ENCODE measurements at regions not wholly inside any gene's neighbourhood (a gene's known extent, or its start where the extent isn't known, plus 50 kb on each side); places are given as distances from the start of the nearest gene placed in this dataset.

DNA sequence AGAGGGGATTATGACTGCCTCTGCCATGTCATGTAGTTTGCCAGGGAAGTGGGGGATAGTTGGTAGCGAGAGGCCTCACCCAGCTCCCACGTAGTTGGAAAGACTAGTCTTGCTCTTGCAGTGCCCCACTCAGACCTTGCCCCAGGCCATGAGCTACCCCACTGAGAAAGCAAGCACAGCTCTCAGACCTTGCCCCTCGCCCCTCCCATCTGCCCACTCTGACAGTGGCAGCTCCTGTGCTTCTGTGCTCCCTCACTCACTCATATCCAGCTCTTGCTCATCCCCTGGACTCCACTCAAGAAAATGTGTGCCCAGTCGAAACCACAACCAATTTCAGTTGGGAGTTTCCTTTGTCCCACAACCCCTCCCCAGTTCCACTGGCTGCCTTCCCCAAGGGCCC, 55.5 kb upstream of the BDKRB2 start:
- Histone ChIP-seq H3K4me3 (ENCODE audit: low read depth, low read length) (no peak overlapping the region), H3K27ac (ENCODE audit: low read depth, low read length) (no peak overlapping the region), H3K27me3 (ENCODE audit: control insufficient read depth, insufficient read depth, low read length) (no peaks in the 10 kb centered on the region), H3K9me3 (ENCODE audit: control insufficient read depth, insufficient read depth, low read length) (peaks cover 5% of the 10 kb centered on the region; the same call in 1 of the 2 replicates)
- DNase-seq (ENCODE audit: low read depth, low spot score), result no peak
- CTCF ChIA-PET, result interaction anchor here (1.4 kb wide), 1 partner anchor 49 kb away, joined by 4 read pairs; no protein-coding TSS in a partner anchor
- POLR2A ChIA-PET, result no interaction called here
- TF ChIP-seq, protein P1, sequence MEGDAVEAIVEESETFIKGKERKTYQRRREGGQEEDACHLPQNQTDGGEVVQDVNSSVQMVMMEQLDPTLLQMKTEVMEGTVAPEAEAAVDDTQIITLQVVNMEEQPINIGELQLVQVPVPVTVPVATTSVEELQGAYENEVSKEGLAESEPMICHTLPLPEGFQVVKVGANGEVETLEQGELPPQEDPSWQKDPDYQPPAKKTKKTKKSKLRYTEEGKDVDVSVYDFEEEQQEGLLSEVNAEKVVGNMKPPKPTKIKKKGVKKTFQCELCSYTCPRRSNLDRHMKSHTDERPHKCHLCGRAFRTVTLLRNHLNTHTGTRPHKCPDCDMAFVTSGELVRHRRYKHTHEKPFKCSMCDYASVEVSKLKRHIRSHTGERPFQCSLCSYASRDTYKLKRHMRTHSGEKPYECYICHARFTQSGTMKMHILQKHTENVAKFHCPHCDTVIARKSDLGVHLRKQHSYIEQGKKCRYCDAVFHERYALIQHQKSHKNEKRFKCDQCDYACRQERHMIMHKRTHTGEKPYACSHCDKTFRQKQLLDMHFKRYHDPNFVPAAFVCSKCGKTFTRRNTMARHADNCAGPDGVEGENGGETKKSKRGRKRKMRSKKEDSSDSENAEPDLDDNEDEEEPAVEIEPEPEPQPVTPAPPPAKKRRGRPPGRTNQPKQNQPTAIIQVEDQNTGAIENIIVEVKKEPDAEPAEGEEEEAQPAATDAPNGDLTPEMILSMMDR (IDR thresholded peaks at IDR 0.05; ENCODE audit: low read depth, low read length), result no peak

DNA sequence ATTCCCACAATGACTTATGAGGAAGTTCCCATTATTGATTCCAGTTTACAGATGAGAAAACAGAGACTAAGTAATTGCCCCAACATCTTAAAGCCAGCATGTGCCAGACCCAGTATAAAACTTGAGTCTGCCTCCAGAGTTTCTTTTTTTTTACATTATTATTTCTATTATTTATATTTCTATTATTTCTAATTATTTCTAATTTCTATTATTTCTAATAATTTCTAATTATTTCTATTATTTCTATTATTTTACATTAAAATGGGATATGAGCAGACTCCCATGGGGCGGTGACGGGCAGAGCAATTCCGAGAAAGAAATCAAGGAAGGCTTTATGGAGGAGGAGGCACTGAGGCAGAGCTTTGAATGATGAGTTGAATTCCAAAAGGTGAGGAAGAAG, 54.4 kb upstream of the BDKRB2 start:
- POLR2A ChIA-PET, result no interaction called here
- peaks cover 5% of the 10 kb centered on the region; the same call in 1 of the 2 replicates for H3K9me3 ChIP-seq (ENCODE audit: control insufficient read depth, insufficient read depth, low read length)
- CTCF ChIA-PET, result no interaction called here
- no peak for DNase-seq (ENCODE audit: low read depth, low spot score)
- H3K27ac ChIP-seq (ENCODE audit: low read depth, low read length), result no peak overlapping the region
- H3K27me3 ChIP-seq (ENCODE audit: control insufficient read depth, insufficient read depth, low read length), result no peaks in the 10 kb centered on the region
- TF ChIP-seq, protein P1 (IDR thresholded peaks at IDR 0.05; ENCODE audit: low read depth, low read length), result no peak
- no peak overlapping the region for H3K4me3 ChIP-seq (ENCODE audit: low read depth, low read length)

DNA sequence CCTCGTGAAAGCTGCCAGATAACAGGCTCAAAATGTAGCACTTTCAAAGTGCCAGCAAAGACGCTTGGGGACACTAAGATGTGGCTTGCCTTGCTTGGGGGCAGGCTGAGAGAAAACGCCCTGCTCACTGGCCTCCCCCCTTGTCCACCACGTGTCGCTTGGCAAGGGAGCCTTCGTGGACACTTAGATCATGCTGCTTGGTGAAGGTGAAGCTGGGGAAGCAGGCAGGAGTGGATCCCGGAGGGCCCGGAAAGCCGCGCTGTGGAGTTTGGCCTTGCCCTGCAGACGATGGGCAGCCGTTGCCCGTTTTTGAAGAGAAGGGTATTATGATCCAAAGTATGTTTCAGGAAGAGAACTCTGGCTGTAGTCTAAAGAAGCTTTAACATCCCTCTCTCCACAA, 53.4 kb upstream of the BDKRB2 start:
- CTCF ChIA-PET, result no interaction called here
- TF ChIP-seq, protein P1 (IDR thresholded peaks at IDR 0.05; ENCODE audit: low read depth, low read length), result no peak

DNA sequence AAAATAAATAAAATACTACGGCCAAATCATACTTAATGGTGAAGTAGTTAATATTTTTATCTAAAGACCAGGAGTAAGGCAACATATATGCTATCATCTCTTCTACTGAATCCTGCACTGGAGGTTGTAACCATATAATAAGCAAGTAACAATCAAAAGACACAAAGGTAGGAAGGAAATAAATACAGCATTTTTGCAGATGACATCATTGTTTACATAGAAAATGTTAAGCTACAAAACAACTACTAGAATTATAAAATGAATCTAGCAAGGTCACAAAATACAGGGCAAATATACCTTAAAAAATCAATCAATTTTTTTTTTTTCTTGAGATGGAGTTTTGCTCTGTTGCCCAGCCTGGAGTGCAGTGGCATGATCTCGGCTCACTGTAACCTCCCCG, 51.6 kb upstream of the BDKRB2 start:
- no peak overlapping the region for H3K4me3 ChIP-seq (ENCODE audit: low read depth, low read length)
- H3K27me3 ChIP-seq (ENCODE audit: control insufficient read depth, insufficient read depth, low read length), result no peaks in the 10 kb centered on the region
- ChIA-PET CTCF (interaction anchor here (0.7 to 1.3 kb wide), 2 partner anchors 9 to 13 kb away, joined by 3 read pairs; no protein-coding TSS in a partner anchor), POLR2A (no interaction called here)
- H3K9me3 ChIP-seq (ENCODE audit: control insufficient read depth, insufficient read depth, low read length), result peaks cover 5% of the 10 kb centered on the region; the same call in 1 of the 2 replicates
- TF ChIP-seq, protein P1 (IDR thresholded peaks at IDR 0.05; ENCODE audit: low read depth, low read length), result no peak
- DNase-seq (ENCODE audit: low read depth, low spot score), result no peak
- no peak overlapping the region for H3K27ac ChIP-seq (ENCODE audit: low read depth, low read length)

More for the DNA sequence above, 53.4 kb upstream of the BDKRB2 start:
- Histone ChIP-seq H3K27ac (ENCODE audit: low read depth, low read length) (no peak overlapping the region), H3K9me3 (ENCODE audit: control insufficient read depth, insufficient read depth, low read length) (peaks cover 5% of the 10 kb centered on the region; the same call in 1 of the 2 replicates), H3K4me3 (ENCODE audit: low read depth, low read length) (no peak overlapping the region), H3K27me3 (ENCODE audit: control insufficient read depth, insufficient read depth, low read length) (no peaks in the 10 kb centered on the region)
- POLR2A ChIA-PET, result no interaction called here
- no peak for DNase-seq (ENCODE audit: low read depth, low spot score)

All from AG04450 (cell line).